Thyroid gland (tissue), 4 donors: ENCODE measurements at regions not wholly inside any gene's neighbourhood (a gene's known extent, or its start where the extent isn't known, plus 50 kb on each side); places are given as distances from the start of the nearest gene placed in this dataset.

Experiments used
- POLR2A ChIP-seq, 2 donors: fragments of 450-650 bp; IDR thresholded peaks; one replicate each; pipeline ENCODE4 v1.6.1; 2017; ENCODE audit warnings: antibody characterized with exemption in 2 of 2, mild to moderate bottlenecking in 2 of 2, moderate library complexity in 1 of 2
- TF ChIP-seq, protein P1 (sequence below), 6 experiments: fragments of 200-600 bp in 3 of 6; fragments of 450-650 bp in 3 of 6; sonication (generic) in 3 of 6; IDR thresholded peaks; one replicate each; pipeline ENCODE4 v1.5.1; 2016 to 2019; ENCODE audit warnings: antibody characterized with exemption in 6 of 6, mild to moderate bottlenecking in 2 of 6, inconsistent platforms in 1 of 6, moderate library complexity in 1 of 6

DNA sequence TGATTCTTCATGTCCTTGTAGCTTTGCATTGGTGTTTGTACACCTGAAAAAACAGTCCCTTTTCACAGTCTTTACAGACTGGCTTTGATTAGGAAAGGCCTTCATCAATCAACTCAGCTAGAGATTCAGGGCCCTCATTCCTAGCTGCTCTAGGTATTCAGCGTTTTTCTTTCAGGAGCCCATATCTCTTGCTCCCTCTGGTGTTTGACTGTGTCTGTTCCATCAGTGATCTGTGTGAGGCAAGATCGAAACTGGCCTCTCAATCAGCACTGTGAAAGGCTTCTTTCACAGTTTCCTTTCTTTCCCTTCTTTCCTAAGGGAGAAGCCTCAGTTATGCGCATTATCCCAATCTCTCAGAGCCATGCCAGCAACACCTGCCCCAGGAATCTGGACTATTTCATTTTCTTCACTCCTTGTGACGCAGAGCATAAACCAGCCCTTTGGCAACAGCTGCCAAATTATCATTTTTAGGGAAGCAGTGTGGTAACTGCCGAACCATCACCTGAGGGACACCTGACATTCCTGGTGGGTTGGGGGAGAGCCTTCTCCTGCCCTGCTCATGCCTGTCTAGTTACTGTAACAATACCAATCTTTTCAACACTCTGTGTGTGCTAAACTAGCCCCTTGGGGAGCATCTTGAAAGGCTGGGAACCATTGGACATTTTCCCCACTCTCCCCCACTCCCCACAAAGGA, 75.7 kb upstream of the CCDC71L start:
- TF ChIP-seq, protein P1, sequence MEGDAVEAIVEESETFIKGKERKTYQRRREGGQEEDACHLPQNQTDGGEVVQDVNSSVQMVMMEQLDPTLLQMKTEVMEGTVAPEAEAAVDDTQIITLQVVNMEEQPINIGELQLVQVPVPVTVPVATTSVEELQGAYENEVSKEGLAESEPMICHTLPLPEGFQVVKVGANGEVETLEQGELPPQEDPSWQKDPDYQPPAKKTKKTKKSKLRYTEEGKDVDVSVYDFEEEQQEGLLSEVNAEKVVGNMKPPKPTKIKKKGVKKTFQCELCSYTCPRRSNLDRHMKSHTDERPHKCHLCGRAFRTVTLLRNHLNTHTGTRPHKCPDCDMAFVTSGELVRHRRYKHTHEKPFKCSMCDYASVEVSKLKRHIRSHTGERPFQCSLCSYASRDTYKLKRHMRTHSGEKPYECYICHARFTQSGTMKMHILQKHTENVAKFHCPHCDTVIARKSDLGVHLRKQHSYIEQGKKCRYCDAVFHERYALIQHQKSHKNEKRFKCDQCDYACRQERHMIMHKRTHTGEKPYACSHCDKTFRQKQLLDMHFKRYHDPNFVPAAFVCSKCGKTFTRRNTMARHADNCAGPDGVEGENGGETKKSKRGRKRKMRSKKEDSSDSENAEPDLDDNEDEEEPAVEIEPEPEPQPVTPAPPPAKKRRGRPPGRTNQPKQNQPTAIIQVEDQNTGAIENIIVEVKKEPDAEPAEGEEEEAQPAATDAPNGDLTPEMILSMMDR (IDR thresholded peaks at IDR 0.05) = peak in 4 of 6 experiments; percentile 37 to 54 (median 48)
- no peak for TF ChIP-seq POLR2A (IDR thresholded peaks at IDR 0.05)
